HG03575 (cell line): ENCODE measurements at regions not wholly inside any gene's neighbourhood (a gene's known extent, or its start where the extent isn't known, plus 50 kb on each side); places are given as distances from the start of the nearest gene placed in this dataset.

Experiments
- ATAC-seq: cut with Tn5 transposase; IDR thresholded peaks from one replicate; pipeline ENCODE4 v1.9.1; 2021; ENCODE audit not compliant: unreplicated experiment, insufficient number of reproducible peaks, low FRiP score; ENCODE audit errors: extremely low read depth

- ATAC-seq = no peak
Measured at GRCh38 chr13:34640179-34640992, 301.7 kb upstream of the NBEA start.

GRCh38 chr13:34640993-34641330 lies 301.1 kb upstream of the NBEA start:
- no peak for ATAC-seq

- ATAC-seq = no peak
Measured at GRCh38 chr13:34647379-34648150, 294.5 kb upstream of the NBEA start.

GRCh38 chr13:34654203-34654602 lies 287.9 kb upstream of the NBEA start:
- no peak for ATAC-seq

GRCh38 chr13:34654647-34655046 lies 287.4 kb upstream of the NBEA start:
- ATAC-seq = no peak

GRCh38 chr13:34655554-34655953 lies 286.5 kb upstream of the NBEA start:
- ATAC-seq = no peak

- no peak for ATAC-seq
Measured at GRCh38 chr13:34657716-34658115, 284.4 kb upstream of the NBEA start.

- ATAC-seq = no peak
Measured at GRCh38 chr13:34667286-34668218, 274.5 kb upstream of the NBEA start.

GRCh38 chr13:34671137-34671536 lies 270.9 kb upstream of the NBEA start:
- no peak for ATAC-seq

GRCh38 chr13:34672631-34673030 lies 269.4 kb upstream of the NBEA start:
- no peak for ATAC-seq

- no peak for ATAC-seq
Measured at GRCh38 chr13:34675626-34676025, 266.4 kb upstream of the NBEA start.

GRCh38 chr13:34678154-34678553 lies 263.9 kb upstream of the NBEA start:
- ATAC-seq = no peak

- no peak for ATAC-seq
Measured at GRCh38 chr13:34681405-34681955, 260.6 kb upstream of the NBEA start.

GRCh38 chr13:34695063-34695462 lies 247.0 kb upstream of the NBEA start:
- ATAC-seq = no peak

GRCh38 chr13:34696296-34696695 lies 245.8 kb upstream of the NBEA start:
- ATAC-seq = no peak

- no peak for ATAC-seq
Measured at GRCh38 chr13:34696741-34697140, 245.3 kb upstream of the NBEA start.

- no peak for ATAC-seq
Measured at GRCh38 chr13:34698945-34699344, 243.1 kb upstream of the NBEA start.

- ATAC-seq = no peak
Measured at GRCh38 chr13:34700155-34700554, 241.9 kb upstream of the NBEA start.

GRCh38 chr13:34701919-34702318 lies 240.2 kb upstream of the NBEA start:
- ATAC-seq = no peak
